CD4-positive, CD25-positive, alpha-beta regulatory T cell (primary cell): ENCODE measurements at regions not wholly inside any gene's neighbourhood (a gene's known extent, or its start where the extent isn't known, plus 50 kb on each side); places are given as distances from the start of the nearest gene placed in this dataset.

ENCODE experiments used
- ATAC-seq, 2 donors: fragments of 150-1000 bp; cut with Tn5 transposase; one replicate each; pipeline ENCODE4 v1.10.0; 2021; ENCODE audit warnings: low read depth in 2 of 2, moderate number of reproducible peaks in 2 of 2, moderate library complexity in 1 of 2
- DNase-seq, 3 donors: peaks; one replicate each; pipeline versions ENCODE4 v3.0.0 to v3.0.0-alpha.2; 2012 to 2022; ENCODE audit warnings: mixed read lengths in 1 of 3
- H3K27ac ChIP-seq: one replicate; pipeline ENCODE4 v1.7.0; 2013; ENCODE audit warnings: mild to moderate bottlenecking, low read length; ENCODE audit not compliant: insufficient read depth, poor library complexity, severe bottlenecking
- H3K27me3 ChIP-seq: one replicate; pipeline ENCODE4 v1.7.0; 2013; ENCODE audit warnings: low read length; ENCODE audit not compliant: control insufficient read depth, insufficient read depth
- H3K36me3 ChIP-seq: one replicate; pipeline ENCODE4 v1.7.0; 2013; ENCODE audit warnings: mild to moderate bottlenecking, low read length, moderate library complexity; ENCODE audit not compliant: control insufficient read depth, insufficient read depth
- H3K4me1 ChIP-seq: 2 replicates; pipeline ENCODE4 v1.7.0; 2013; ENCODE audit warnings: mild to moderate bottlenecking, low read length; ENCODE audit not compliant: insufficient read depth, control insufficient read depth, poor library complexity, severe bottlenecking
- H3K4me3 ChIP-seq: one replicate; pipeline ENCODE4 v1.7.0; 2013; ENCODE audit warnings: low read depth, mild to moderate bottlenecking, low read length, moderate library complexity
- H3K9me3 ChIP-seq, 2 experiments: 1 replicate in 1 of 2; 2 replicates in 1 of 2; pipeline ENCODE4 v1.7.0; 2013; ENCODE audit warnings: low read length in 2 of 2, mild to moderate bottlenecking in 1 of 2, moderate library complexity in 1 of 2; ENCODE audit not compliant: control insufficient read depth in 2 of 2
- H3K27ac Mint-ChIP-seq, 3 donors: one replicate each; pipeline ENCODE4 v1.8.0; 2020 to 2022; ENCODE audit warnings: mild to moderate bottlenecking in 3 of 3, mixed read lengths in 3 of 3, moderate library complexity in 2 of 3
- H3K27me3 Mint-ChIP-seq: one replicate; pipeline ENCODE4 v1.8.0; 2022; ENCODE audit warnings: mild to moderate bottlenecking, mixed read lengths
- H3K36me3 Mint-ChIP-seq: one replicate; pipeline ENCODE4 v1.8.0; 2020; ENCODE audit warnings: mixed read lengths
- H3K4me1 Mint-ChIP-seq, 4 donors: one replicate each; pipeline ENCODE4 v1.8.0; 2020 to 2022; ENCODE audit warnings: mixed read lengths in 4 of 4, mild to moderate bottlenecking in 1 of 4
- H3K4me3 Mint-ChIP-seq, 4 donors: one replicate each; pipeline ENCODE4 v1.8.0; 2020 to 2022; ENCODE audit warnings: mild to moderate bottlenecking in 4 of 4, mixed read lengths in 4 of 4, moderate library complexity in 3 of 4
- H3K9me3 Mint-ChIP-seq, 7 donors: one replicate each; pipeline ENCODE4 v1.8.0; 2020 to 2022; ENCODE audit warnings: mixed read lengths in 7 of 7, mild to moderate bottlenecking in 3 of 7, moderate library complexity in 2 of 7

- ATAC-seq (no peak), DNase-seq (no peak)
- no peaks in the 10 kb centered on the region for H3K36me3 Mint-ChIP-seq
Measured at GRCh38 chr5:2929779-2930178, 178.3 kb upstream of the IRX2 start.

GRCh38 chr5:2921651-2922050 is 170.2 kb upstream of the IRX2 start:
- H3K36me3 ChIP-seq = no peaks in the 10 kb centered on the region
- no peak overlapping the region for H3K27ac ChIP-seq
- ATAC-seq (no peak), DNase-seq (no peak)
- H3K4me1 ChIP-seq = no peaks in the 10 kb centered on the region
- Mint-ChIP-seq H3K4me3 (no peak overlapping the region), H3K27ac (no peak overlapping the region), H3K4me1 (peaks cover 0 to 5% (median 0%) of the 10 kb centered on the region in 4 donors), H3K36me3 (no peaks in the 10 kb centered on the region), H3K9me3 (peaks cover 0 to 7% (median 3%) of the 10 kb centered on the region in 7 donors), H3K27me3 (no peaks in the 10 kb centered on the region)
- no peak overlapping the region for H3K4me3 ChIP-seq
- no peaks in the 10 kb centered on the region for H3K27me3 ChIP-seq
- peaks cover 4% of the 10 kb centered on the region in 2 experiments for H3K9me3 ChIP-seq

More at GRCh38 chr5:2929779-2930178, 178.3 kb upstream of the IRX2 start:
- H3K27me3 ChIP-seq = no peaks in the 10 kb centered on the region
- no peak overlapping the region for H3K27ac Mint-ChIP-seq
- no peak overlapping the region for H3K4me3 ChIP-seq
- H3K4me1 ChIP-seq = no peaks in the 10 kb centered on the region
- H3K36me3 ChIP-seq = no peaks in the 10 kb centered on the region
- H3K9me3 ChIP-seq = no peaks in the 10 kb centered on the region
- H3K27me3 Mint-ChIP-seq = no peaks in the 10 kb centered on the region
- peaks cover 0 to 17% (median 10%) of the 10 kb centered on the region in 7 donors for H3K9me3 Mint-ChIP-seq
- no peak overlapping the region for H3K27ac ChIP-seq
- no peaks in the 10 kb centered on the region for H3K4me1 Mint-ChIP-seq
- H3K4me3 Mint-ChIP-seq = no peak overlapping the region

DNA sequence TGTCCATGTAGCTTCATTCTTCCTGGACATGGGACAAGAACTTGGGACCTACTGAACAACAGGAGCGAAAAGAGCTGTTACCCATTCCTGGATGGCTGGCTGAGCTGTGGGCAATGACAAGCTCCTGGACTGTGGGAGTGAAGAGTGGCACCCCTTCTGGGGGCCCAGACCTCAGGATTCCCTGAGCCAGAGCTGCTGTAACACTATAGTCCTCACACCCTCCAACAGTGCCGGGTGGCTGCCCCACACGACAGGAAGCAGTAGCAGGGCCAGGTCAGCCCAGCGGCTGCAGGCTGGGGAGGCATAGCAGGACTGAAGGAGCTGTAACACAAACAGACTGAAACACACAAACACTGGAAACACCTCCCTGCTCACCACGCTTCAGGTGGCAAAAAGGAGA is 169.7 kb upstream of the IRX2 start:
- H3K27me3 Mint-ChIP-seq = no peaks in the 10 kb centered on the region
- Histone ChIP-seq H3K27ac (no peak overlapping the region), H3K4me3 (no peak overlapping the region), H3K4me1 (no peaks in the 10 kb centered on the region), H3K36me3 (no peaks in the 10 kb centered on the region), H3K9me3 (peaks cover 4% of the 10 kb centered on the region in 2 experiments), H3K27me3 (no peaks in the 10 kb centered on the region)
- peaks cover 0 to 7% (median 3%) of the 10 kb centered on the region in 7 donors for H3K9me3 Mint-ChIP-seq
- peaks cover 0 to 5% (median 0%) of the 10 kb centered on the region in 4 donors for H3K4me1 Mint-ChIP-seq
- no peak for ATAC-seq
- H3K4me3 Mint-ChIP-seq = no peak overlapping the region
- no peaks in the 10 kb centered on the region for H3K36me3 Mint-ChIP-seq
- no peak overlapping the region for H3K27ac Mint-ChIP-seq
- DNase-seq = no peak

GRCh38 chr5:2920312-2920711 is 168.8 kb upstream of the IRX2 start:
- Mint-ChIP-seq H3K4me3 (no peak overlapping the region), H3K9me3 (peaks cover 0 to 7% (median 3%) of the 10 kb centered on the region in 7 donors), H3K4me1 (peaks cover 0 to 5% (median 0%) of the 10 kb centered on the region in 4 donors), H3K27me3 (no peaks in the 10 kb centered on the region), H3K36me3 (no peaks in the 10 kb centered on the region), H3K27ac (no peak overlapping the region)
- no peak overlapping the region for H3K4me3 ChIP-seq
- H3K27me3 ChIP-seq = no peaks in the 10 kb centered on the region
- H3K4me1 ChIP-seq = no peaks in the 10 kb centered on the region
- H3K9me3 ChIP-seq = peaks cover 4% of the 10 kb centered on the region in 2 experiments
- DNase-seq (no peak), ATAC-seq (no peak)
- no peaks in the 10 kb centered on the region for H3K36me3 ChIP-seq
- H3K27ac ChIP-seq = no peak overlapping the region

GRCh38 chr5:2919310-2920018 is 168.0 kb upstream of the IRX2 start:
- H3K36me3 ChIP-seq = no peaks in the 10 kb centered on the region
- H3K4me1 Mint-ChIP-seq = peaks cover 0 to 5% (median 0%) of the 10 kb centered on the region in 4 donors
- peaks cover 2 to 7% (median 3%) of the 10 kb centered on the region in 7 donors for H3K9me3 Mint-ChIP-seq
- no peak overlapping the region for H3K27ac Mint-ChIP-seq
- no peaks in the 10 kb centered on the region for H3K27me3 Mint-ChIP-seq
- ATAC-seq (no peak), DNase-seq (no peak)
- H3K27me3 ChIP-seq = no peaks in the 10 kb centered on the region
- no peak overlapping the region for H3K27ac ChIP-seq
- H3K4me1 ChIP-seq = no peaks in the 10 kb centered on the region
- H3K4me3 Mint-ChIP-seq = no peak overlapping the region
- H3K4me3 ChIP-seq = no peak overlapping the region
- H3K36me3 Mint-ChIP-seq = no peaks in the 10 kb centered on the region
- peaks cover 4% of the 10 kb centered on the region in 2 experiments for H3K9me3 ChIP-seq

- Histone ChIP-seq H3K4me3 (no peak overlapping the region), H3K9me3 (peaks cover 4% of the 10 kb centered on the region in 2 experiments), H3K27me3 (no peaks in the 10 kb centered on the region), H3K4me1 (no peaks in the 10 kb centered on the region), H3K27ac (no peak overlapping the region), H3K36me3 (no peaks in the 10 kb centered on the region)
- H3K27me3 Mint-ChIP-seq = no peaks in the 10 kb centered on the region
- DNase-seq (no peak), ATAC-seq (no peak)
- H3K27ac Mint-ChIP-seq = no peak overlapping the region
- no peak overlapping the region for H3K4me3 Mint-ChIP-seq
- H3K9me3 Mint-ChIP-seq = peaks cover 4 to 9% (median 4%) of the 10 kb centered on the region in 7 donors
- H3K36me3 Mint-ChIP-seq = no peaks in the 10 kb centered on the region
- peaks cover 0 to 5% (median 0%) of the 10 kb centered on the region in 4 donors for H3K4me1 Mint-ChIP-seq
Measured at GRCh38 chr5:2917524-2917923, 166.0 kb upstream of the IRX2 start.

GRCh38 chr5:2917093-2917492 is 165.6 kb upstream of the IRX2 start:
- Histone ChIP-seq H3K27me3 (no peaks in the 10 kb centered on the region), H3K4me3 (no peak overlapping the region), H3K4me1 (no peaks in the 10 kb centered on the region), H3K36me3 (no peaks in the 10 kb centered on the region), H3K27ac (no peak overlapping the region), H3K9me3 (peaks cover 4% of the 10 kb centered on the region in 2 experiments)
- Mint-ChIP-seq H3K36me3 (no peaks in the 10 kb centered on the region), H3K4me3 (no peak overlapping the region), H3K27me3 (no peaks in the 10 kb centered on the region), H3K27ac (no peak overlapping the region), H3K4me1 (peaks cover 0 to 5% (median 0%) of the 10 kb centered on the region in 4 donors), H3K9me3 (peaks cover 4 to 10% (median 4%) of the 10 kb centered on the region in 7 donors)
- ATAC-seq (no peak), DNase-seq (no peak)
